IMR-90 (cell line): ENCODE measurements at regions not wholly inside any gene's neighbourhood (a gene's known extent, or its start where the extent isn't known, plus 50 kb on each side); places are given as distances from the start of the nearest gene placed in this dataset.

ENCODE experiments used
- MAFK ChIP-seq: IDR thresholded peaks from 2 replicates; pipeline ENCODE4 v1.6.1; 2012; ENCODE audit warnings: low read depth, low read length, improper control_type of control experiment
- RAD21 ChIP-seq: IDR thresholded peaks from 2 replicates; pipeline ENCODE4 v1.6.1; 2012; ENCODE audit warnings: low read length, improper control_type of control experiment
- SMC3 ChIP-seq: fragments of 150-350 bp; IDR thresholded peaks from 2 replicates; pipeline ENCODE4 v1.6.1; 2016; ENCODE audit warnings: low read depth, mild to moderate bottlenecking, antibody characterized with exemption, low read length, moderate library complexity
- TF ChIP-seq, protein P1 (sequence below): conservative IDR thresholded peaks from 2 replicates; pipeline ENCODE4 v1.5.1; 2012; ENCODE audit warnings: mild to moderate bottlenecking, low read depth, low read length, improper control_type of control experiment

DNA sequence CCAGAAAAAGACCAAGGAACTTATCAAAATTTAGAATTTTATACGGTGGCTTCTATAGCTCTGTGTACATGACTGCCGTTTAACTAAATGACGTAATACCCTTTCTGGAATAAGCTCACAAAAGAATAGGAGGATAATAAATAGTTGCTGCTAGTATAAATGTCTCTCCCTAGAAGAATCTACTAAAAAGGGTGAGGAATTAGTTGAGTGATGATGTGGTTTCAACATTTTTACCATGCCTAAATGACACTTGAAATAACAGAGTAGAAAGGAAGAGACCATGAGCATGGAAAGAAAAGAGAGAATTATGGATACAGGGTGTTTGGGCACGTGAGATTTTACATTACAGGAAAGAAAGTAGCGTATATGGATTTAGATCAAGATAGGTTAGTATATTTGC lies 231.1 kb downstream of the ARAP2 start:
- TF ChIP-seq, protein P1, sequence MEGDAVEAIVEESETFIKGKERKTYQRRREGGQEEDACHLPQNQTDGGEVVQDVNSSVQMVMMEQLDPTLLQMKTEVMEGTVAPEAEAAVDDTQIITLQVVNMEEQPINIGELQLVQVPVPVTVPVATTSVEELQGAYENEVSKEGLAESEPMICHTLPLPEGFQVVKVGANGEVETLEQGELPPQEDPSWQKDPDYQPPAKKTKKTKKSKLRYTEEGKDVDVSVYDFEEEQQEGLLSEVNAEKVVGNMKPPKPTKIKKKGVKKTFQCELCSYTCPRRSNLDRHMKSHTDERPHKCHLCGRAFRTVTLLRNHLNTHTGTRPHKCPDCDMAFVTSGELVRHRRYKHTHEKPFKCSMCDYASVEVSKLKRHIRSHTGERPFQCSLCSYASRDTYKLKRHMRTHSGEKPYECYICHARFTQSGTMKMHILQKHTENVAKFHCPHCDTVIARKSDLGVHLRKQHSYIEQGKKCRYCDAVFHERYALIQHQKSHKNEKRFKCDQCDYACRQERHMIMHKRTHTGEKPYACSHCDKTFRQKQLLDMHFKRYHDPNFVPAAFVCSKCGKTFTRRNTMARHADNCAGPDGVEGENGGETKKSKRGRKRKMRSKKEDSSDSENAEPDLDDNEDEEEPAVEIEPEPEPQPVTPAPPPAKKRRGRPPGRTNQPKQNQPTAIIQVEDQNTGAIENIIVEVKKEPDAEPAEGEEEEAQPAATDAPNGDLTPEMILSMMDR, result no peak
- TF ChIP-seq MAFK, result no peak
- TF ChIP-seq RAD21, result no peak
- TF ChIP-seq SMC3, result no peak
